Left lung (tissue), 4 donors: ENCODE measurements at regions not wholly inside any gene's neighbourhood (a gene's known extent, or its start where the extent isn't known, plus 50 kb on each side); places are given as distances from the start of the nearest gene placed in this dataset.

Source experiments
- ATAC-seq: fragments of 200-7000 bp; cut with Tn5 transposase; one replicate; pipeline ENCODE4 v1.9.1; 2020; ENCODE audit warnings: moderate library complexity
- DNase-seq, 4 donors: peaks; one replicate each; pipeline ENCODE4 v3.0.0-alpha.2; 2013 to 2020
- H3K27ac ChIP-seq, 2 donors: fragments of 200-600 bp; sonication (generic) in 1 of 2; one replicate each; pipeline versions ENCODE4 v1.5.0 to v1.8.0; 2020 to 2021
- H3K27me3 ChIP-seq, 2 donors: fragments of 200-600 bp; sonication (generic) in 1 of 2; one replicate each; pipeline versions ENCODE4 v1.5.0 to v1.8.0; 2020 to 2021
- H3K36me3 ChIP-seq, 2 donors: fragments of 200-600 bp; sonication (generic) in 1 of 2; one replicate each; pipeline versions ENCODE4 v1.5.0 to v1.8.0; 2020 to 2021
- H3K4me1 ChIP-seq, 2 donors: fragments of 200-600 bp; one replicate each; pipeline ENCODE4 v1.8.0; 2021
- H3K4me3 ChIP-seq, 2 donors: fragments of 200-600 bp; sonication (generic) in 1 of 2; one replicate each; pipeline versions ENCODE4 v1.5.0 to v1.8.0; 2020 to 2021; ENCODE audit warnings: mild to moderate bottlenecking in 1 of 2
- H3K9me3 ChIP-seq, 2 donors: fragments of 200-600 bp; sonication (generic) in 1 of 2; one replicate each; pipeline versions ENCODE4 v1.5.0 to v1.8.0; 2020 to 2021
- intact Hi-C, 2 donors: fragments of 100-400 bp; cut with DNase I; formaldehyde crosslinking; loops; one replicate each; pipeline versions ENCODE4 v1.11.2 to v1.14.2; 2022
- TF ChIP-seq, protein P1 (sequence below), 2 donors: fragments of 200-600 bp; sonication (generic) in 1 of 2; IDR thresholded peaks; one replicate each; pipeline versions ENCODE4 v1.5.0 to v1.8.0; 2021; ENCODE audit warnings: antibody characterized with exemption in 2 of 2
- donor health status: DM: no; HTN: yes; CAD: no.
- donor health status: DM: no; HTN: no; CAD: no.

DNA sequence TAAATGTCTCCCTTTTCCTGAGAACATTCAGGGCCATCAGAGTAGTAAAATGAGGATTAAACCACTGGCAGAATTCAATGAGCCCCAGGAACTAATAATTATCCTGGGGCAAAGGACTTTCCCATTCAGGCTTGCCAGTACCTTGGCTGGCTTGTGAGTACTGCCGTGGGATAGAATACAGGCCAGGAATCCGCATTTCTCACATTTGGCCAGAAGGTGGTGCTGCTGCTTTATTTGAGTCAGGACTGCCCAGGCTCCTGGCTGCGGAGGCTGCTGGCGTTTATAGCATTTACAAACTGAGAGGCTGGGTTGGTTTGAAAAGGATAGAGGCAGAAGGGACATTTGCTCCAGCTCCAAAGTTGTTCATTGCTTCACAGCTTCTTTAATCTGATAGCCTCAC, 91.4 kb downstream of the RTL9 start:
- no peaks in the 10 kb centered on the region for H3K27me3 ChIP-seq
- H3K4me3 ChIP-seq = no peak overlapping the region
- TF ChIP-seq, protein P1, sequence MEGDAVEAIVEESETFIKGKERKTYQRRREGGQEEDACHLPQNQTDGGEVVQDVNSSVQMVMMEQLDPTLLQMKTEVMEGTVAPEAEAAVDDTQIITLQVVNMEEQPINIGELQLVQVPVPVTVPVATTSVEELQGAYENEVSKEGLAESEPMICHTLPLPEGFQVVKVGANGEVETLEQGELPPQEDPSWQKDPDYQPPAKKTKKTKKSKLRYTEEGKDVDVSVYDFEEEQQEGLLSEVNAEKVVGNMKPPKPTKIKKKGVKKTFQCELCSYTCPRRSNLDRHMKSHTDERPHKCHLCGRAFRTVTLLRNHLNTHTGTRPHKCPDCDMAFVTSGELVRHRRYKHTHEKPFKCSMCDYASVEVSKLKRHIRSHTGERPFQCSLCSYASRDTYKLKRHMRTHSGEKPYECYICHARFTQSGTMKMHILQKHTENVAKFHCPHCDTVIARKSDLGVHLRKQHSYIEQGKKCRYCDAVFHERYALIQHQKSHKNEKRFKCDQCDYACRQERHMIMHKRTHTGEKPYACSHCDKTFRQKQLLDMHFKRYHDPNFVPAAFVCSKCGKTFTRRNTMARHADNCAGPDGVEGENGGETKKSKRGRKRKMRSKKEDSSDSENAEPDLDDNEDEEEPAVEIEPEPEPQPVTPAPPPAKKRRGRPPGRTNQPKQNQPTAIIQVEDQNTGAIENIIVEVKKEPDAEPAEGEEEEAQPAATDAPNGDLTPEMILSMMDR (IDR thresholded peaks at IDR 0.05) = peak; percentile 64 to 71
- H3K9me3 ChIP-seq = no peaks in the 10 kb centered on the region
- H3K4me1 ChIP-seq = no peaks in the 10 kb centered on the region
- no peak overlapping the region for H3K27ac ChIP-seq
- intact Hi-C loops = loop anchor here in 1 of 2 donors (5.0 kb wide), 1 partner anchor 392 kb away; no protein-coding TSS in a partner anchor
- DNase-seq (peak in 3 of 4 donors; percentile 61 to 80 (median 70)), ATAC-seq (peak; percentile 97)
- no peaks in the 10 kb centered on the region for H3K36me3 ChIP-seq

DNA sequence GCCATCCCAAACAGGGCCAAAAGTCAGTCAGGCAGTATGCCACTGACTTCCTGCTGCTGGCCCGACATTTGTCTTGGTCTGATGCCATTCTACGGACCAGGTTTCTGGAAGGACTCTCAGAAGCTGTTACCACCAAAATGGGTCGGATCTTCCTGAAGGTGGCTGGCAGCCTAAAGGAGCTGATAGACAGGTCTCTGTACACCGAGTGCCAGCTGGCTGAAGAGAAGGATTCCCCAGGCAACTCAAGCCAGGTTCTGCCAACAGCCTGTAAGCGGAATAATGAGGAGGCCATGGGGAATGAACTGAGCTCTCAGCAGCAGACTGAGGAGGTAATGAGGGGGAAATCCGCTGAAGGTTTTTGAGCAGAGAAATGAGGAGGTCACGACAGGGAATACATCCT, 95.7 kb downstream of the RTL9 start:
- TF ChIP-seq, protein P1 (IDR thresholded peaks at IDR 0.05) = no peak
- Histone ChIP-seq H3K4me3 (no peak overlapping the region), H3K36me3 (no peaks in the 10 kb centered on the region), H3K27me3 (no peaks in the 10 kb centered on the region), H3K27ac (no peak overlapping the region), H3K4me1 (no peaks in the 10 kb centered on the region), H3K9me3 (no peaks in the 10 kb centered on the region)
- intact Hi-C loops = loop anchor here in 1 of 2 donors (5.0 kb wide), 1 partner anchor 388 kb away; no protein-coding TSS in a partner anchor
- ATAC-seq (no peak), DNase-seq (no peak)

DNA sequence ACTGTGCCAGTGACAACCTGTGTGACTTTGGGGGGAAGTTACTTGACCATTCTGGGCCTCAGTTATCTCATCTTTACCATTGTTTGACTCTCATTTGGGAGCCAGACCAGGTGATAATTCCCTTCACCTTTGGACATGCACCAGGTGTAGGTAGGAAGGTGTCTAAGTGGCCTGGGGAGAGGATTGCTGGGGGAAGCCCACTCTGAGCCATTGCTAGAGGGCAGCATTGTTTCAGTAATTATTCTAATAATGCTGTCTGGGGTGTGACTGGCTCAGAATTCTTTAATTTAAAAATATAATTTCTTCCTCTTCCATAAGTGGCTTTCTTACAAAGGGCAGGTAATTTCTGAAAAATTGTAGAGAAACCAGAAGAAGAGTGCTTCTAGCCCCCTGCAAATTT, 104.3 kb downstream of the RTL9 start:
- ATAC-seq (peak; percentile 53), DNase-seq (no peak)
- no peaks in the 10 kb centered on the region for H3K9me3 ChIP-seq

DNA sequence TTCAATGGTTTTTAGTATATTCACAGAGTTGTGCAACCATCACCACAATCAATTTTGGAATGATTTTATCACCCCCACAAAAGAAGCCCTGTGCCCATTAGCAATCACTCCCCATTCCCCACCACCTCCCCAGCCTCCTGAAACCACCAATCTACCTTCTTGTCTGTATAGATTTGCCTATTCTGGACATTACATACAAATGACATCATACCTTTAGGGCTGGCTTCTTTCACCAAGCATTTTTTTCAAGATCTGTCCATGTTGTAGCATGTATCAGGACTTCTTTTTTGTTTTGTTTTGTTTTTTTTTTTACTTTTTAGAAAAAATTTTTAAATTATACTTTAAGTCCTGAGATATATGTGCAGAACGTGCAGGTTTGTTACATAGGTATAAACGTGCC, 108.1 kb downstream of the RTL9 start:
- no peaks in the 10 kb centered on the region for H3K36me3 ChIP-seq
- no peak for ATAC-seq
- TF ChIP-seq, protein P1 (IDR thresholded peaks at IDR 0.05) = no peak
- intact Hi-C loops = no loop called here
- peaks cover 0 to 4% of the 10 kb centered on the region in 2 donors for H3K27me3 ChIP-seq
- no peaks in the 10 kb centered on the region for H3K9me3 ChIP-seq
- H3K4me3 ChIP-seq = no peak overlapping the region
- no peak for DNase-seq
- no peak overlapping the region for H3K27ac ChIP-seq
- H3K4me1 ChIP-seq = no peaks in the 10 kb centered on the region

More for the DNA sequence above, 104.3 kb downstream of the RTL9 start:
- no peak overlapping the region for H3K4me3 ChIP-seq
- H3K27me3 ChIP-seq = peaks cover 0 to 4% of the 10 kb centered on the region in 2 donors
- H3K27ac ChIP-seq = no peak overlapping the region
- H3K4me1 ChIP-seq = no peaks in the 10 kb centered on the region
- intact Hi-C loops = no loop called here
- TF ChIP-seq, protein P1 (IDR thresholded peaks at IDR 0.05) = no peak
- H3K36me3 ChIP-seq = no peaks in the 10 kb centered on the region

DNA sequence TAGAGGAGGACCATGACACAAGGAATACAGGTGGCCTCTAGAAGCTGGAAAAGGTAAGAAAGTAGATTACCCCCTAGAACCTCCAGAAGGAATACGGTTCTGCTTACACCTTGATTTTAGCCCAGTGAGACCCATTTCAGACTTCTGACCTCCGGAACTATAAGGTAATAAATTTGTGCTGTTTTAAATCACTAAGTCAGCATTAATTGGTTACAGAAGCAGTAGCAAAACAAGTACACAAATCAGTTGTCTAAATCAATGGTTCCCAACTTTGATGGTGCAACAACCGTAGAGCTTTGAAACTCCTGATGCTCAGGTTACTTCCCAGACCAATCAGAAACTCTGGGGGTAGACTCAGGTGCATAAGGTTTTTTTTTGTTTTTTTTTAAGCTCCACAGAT, 113.6 kb downstream of the RTL9 start:
- H3K27me3 ChIP-seq = no peaks in the 10 kb centered on the region
- DNase-seq (no peak), ATAC-seq (no peak)
- TF ChIP-seq, protein P1 (IDR thresholded peaks at IDR 0.05) = no peak
- no peak overlapping the region for H3K27ac ChIP-seq
- no peak overlapping the region for H3K4me3 ChIP-seq
- H3K9me3 ChIP-seq = no peaks in the 10 kb centered on the region
- intact Hi-C loops = no loop called here
- H3K4me1 ChIP-seq = no peaks in the 10 kb centered on the region
- no peaks in the 10 kb centered on the region for H3K36me3 ChIP-seq
